GM20000 (cell line): ENCODE measurements at regions not wholly inside any gene's neighbourhood (a gene's known extent, or its start where the extent isn't known, plus 50 kb on each side); places are given as distances from the start of the nearest gene placed in this dataset.

Experiments
- DNase-seq: peaks from one replicate; pipeline ENCODE4 v3.0.0; 2012; ENCODE audit warnings: low spot score
- CTCF ChIP-seq: IDR thresholded peaks from 2 replicates; pipeline ENCODE4 v1.5.1; 2012; ENCODE audit warnings: mild to moderate bottlenecking, control low read depth; ENCODE audit errors: extremely low read depth, missing control alignments

GRCh38 chr1:195965475-195965874 is 642.8 kb downstream of the KCNT2 start:
- TF ChIP-seq CTCF = no peak
- no peak for DNase-seq

- no peak for DNase-seq
Observed at GRCh38 chr1:195965036-195965435, 643.2 kb downstream of the KCNT2 start.

GRCh38 chr1:195964516-195964915 is 643.7 kb downstream of the KCNT2 start:
- TF ChIP-seq CTCF = no peak
- no peak for DNase-seq

More at GRCh38 chr1:195965036-195965435, 643.2 kb downstream of the KCNT2 start:
- TF ChIP-seq CTCF = no peak

GRCh38 chr1:195962051-195962450 is 646.2 kb downstream of the KCNT2 start:
- no peak for DNase-seq
- no peak for TF ChIP-seq CTCF

- TF ChIP-seq CTCF = no peak
- DNase-seq = no peak
Observed at GRCh38 chr1:195960580-195960979, 647.7 kb downstream of the KCNT2 start.

GRCh38 chr1:195958131-195958530 is 650.1 kb downstream of the KCNT2 start:
- no peak for DNase-seq
- TF ChIP-seq CTCF = no peak

- no peak for TF ChIP-seq CTCF
- no peak for DNase-seq
Observed at GRCh38 chr1:195956845-195957244, 651.4 kb downstream of the KCNT2 start.

- DNase-seq = no peak
- TF ChIP-seq CTCF = no peak
Observed at GRCh38 chr1:195954848-195955247, 653.4 kb downstream of the KCNT2 start.
